ENCODE measurements at regions not wholly inside any gene's neighbourhood (a gene's known extent, or its start where the extent isn't known, plus 50 kb on each side); places are given as distances from the start of the nearest gene placed in this dataset. TPM values are rescaled to one million over a fixed set of nuclear protein-coding genes. Genes with fewer than 3 reads are reported as not detected.

DNA sequence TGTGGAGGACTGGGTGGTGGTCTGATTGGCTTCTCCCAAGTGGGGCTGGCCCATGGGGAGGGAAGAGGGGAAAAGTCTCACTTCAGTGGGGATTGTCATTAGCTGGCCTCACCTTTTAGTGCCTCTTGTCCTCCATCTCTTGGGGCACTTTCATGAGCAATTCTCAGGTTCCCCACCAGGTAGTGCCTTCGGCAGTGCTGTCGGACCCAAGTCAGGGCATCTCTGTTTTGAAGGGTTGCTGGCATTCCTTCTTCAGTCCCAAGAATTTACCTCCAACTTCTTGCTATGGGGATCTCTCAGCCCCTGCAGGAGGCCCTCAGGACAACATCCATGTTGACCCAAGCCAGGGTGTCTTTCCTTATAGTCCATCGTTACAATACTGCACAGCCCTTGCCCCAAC, 54.7 kb upstream of the F3 start:
- no peak for DNase-seq (ENCODE audit: low spot score)

DNA sequence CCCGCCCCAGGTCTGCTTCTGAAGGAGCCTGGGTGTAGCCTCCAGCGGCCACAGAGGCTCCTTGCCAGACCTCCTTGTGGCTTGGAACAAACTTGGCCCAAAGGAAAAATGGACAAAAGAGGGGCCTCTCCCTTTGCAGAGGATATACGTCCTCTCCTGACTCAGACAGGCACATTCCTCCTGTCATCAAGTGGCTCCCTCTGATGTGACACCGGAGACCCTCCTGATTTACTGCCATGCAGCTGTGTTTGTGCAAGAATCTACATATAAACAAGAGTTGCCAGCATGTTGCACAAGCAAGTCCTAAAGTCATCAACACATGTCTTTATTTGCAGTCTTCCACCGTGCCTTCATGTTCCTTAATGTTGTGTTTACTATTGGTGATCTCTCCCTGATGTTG, 54.1 kb upstream of the F3 start:
- no peak for DNase-seq (ENCODE audit: low spot score)

DNA sequence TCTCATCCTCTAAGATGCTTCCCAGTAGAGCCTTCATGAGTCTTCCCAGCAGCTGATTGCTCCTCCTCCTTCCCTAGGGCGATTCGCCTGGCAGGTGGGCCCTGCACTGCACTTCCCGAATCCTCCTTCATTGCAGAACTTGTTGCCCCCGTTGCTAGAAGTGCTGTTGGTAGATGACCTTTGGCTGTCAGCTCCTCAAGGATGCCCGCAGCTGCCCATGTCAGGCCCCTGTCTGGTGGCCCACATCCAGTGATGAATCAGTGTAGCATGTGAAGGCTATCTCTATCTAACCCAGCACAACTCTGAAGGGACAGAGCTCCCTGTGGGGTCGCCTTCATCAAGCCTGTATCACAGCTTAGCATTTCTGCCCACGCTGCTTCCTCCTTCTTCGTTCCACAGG, 52.1 kb upstream of the F3 start:
- DNase-seq (ENCODE audit: low spot score): no peak

DNA sequence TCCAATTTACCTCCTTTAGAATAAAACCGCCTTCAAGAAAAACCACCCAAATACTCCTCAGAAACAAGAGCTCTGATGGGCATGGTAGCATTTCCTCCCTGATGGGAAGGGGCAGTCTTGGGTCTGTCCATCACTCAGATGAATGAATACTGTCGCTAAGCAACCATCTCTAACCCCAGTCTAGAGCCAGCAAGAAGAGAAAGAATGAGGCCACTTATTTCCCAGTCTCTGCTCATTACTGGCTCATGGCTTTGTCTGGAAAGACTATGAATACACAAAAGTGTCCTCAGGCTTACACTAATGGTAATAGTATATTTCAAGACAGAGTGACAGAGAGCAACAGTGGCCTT, 51.0 kb upstream of the F3 start:
- no peak for DNase-seq (ENCODE audit: low spot score)

DNA sequence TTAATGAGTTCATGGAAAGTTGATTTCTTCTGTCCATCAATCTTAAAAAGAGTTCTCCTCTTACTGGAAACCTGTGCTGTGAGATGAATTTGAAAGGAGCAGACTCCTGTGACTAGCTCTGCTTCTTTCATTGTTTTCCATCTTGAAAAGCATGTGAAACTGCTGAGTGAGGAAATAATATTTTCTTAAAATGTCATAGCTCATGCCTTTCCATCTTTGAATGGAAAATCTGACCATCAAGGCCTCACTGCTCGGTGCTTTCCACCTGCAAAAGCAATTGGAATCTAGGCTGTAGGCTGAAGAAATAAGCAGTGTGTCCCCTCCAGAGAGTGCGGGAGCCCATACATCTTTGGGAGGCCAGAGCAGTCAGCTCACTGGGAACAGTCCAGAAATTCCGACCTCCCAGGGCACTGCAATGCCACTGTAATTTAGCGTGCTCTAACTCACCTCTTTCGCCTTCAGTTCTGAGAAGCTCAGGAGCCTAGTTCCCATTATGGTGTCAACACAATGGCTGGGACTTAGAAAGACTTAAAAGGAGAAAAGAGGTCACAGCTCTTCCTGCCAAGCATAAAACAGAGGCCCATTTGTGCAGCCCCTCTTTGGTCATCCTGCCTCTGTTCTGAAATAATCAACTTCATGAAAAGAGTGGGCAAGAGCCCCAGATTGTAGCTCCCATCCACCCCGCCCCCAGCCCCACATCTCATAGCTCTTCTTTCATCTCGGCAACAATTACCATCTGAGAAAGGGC, 50.4 kb upstream of the F3 start:
- DNase-seq (ENCODE audit: low spot score): no peak

Small RNA genes in the stretch of these regions (microRNA-seq; reads per million reads assigned to microRNA genes)
- gene MIR378G (ENCODE audit: borderline number of aligned reads): not detected
